DND-41 (cell line): ENCODE measurements at regions not wholly inside any gene's neighbourhood (a gene's known extent, or its start where the extent isn't known, plus 50 kb on each side); places are given as distances from the start of the nearest gene placed in this dataset.

Experiments used
- CTCF ChIP-seq: IDR thresholded peaks from 2 replicates; pipeline ENCODE4 v1.5.1; 2012; ENCODE audit warnings: borderline replicate concordance, low read length, moderate library complexity, mild to moderate bottlenecking; ENCODE audit not compliant: poor library complexity, severe bottlenecking; ENCODE audit errors: extremely low read depth
- EZH2 ChIP-seq: IDR thresholded peaks from 3 replicates; pipeline ENCODE4 v1.6.1; 2012; ENCODE audit warnings: borderline replicate concordance, low read depth, mild to moderate bottlenecking, moderate library complexity, low read length, inconsistent platforms; ENCODE audit not compliant: severe bottlenecking

- no peak for TF ChIP-seq CTCF
- no peak for TF ChIP-seq EZH2
These were observed 409.2 kb upstream of the SPHKAP start for GRCh38 chr2:228590681-228591080.
